ENCODE measurements at regions not wholly inside any gene's neighbourhood (a gene's known extent, or its start where the extent isn't known, plus 50 kb on each side); places are given as distances from the start of the nearest gene placed in this dataset.
A peak's percentile ranks its signal among the peaks of the same experiment; 100 is the strongest.

DNA sequence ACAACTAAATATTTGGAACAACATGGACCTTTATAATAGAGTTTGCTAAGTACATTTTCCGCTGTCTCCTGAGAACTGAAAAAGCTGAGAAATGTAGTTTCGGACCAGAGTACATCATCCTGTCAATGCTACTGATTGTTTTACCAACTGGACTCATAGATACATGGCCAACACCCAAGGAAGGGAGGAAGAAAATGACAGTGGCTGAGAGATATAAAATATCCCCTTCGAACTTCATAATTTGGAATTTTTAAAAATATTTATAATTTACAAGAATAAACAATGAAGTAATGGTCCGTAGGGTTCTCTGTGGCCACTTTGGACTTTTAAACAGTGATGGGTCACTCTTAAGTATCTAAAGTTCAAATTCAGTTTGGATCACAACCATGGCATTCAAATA is 1042.7 kb downstream of the MCTP2 start:
- no peaks in the 10 kb centered on the region for H3K36me3 ChIP-seq (ENCODE audit: insufficient read depth)
- no peaks in the 10 kb centered on the region for H3K27me3 ChIP-seq (ENCODE audit: insufficient read depth)
- H4K20me1 ChIP-seq (replicated peaks; ENCODE audit: insufficient read depth) = no peaks in the 10 kb centered on the region
- no peak for DNase-seq (ENCODE audit: low spot score)
- H3K27ac Mint-ChIP-seq = no peak overlapping the region
- H3K4me3 ChIP-seq = no peak overlapping the region
- no peaks in the 10 kb centered on the region for H3K4me1 ChIP-seq (ENCODE audit: insufficient read depth)
- H3K27ac ChIP-seq (ENCODE audit: low read depth) = no peak overlapping the region
- H2AFZ ChIP-seq = no peak overlapping the region
- no peak for TF ChIP-seq NANOG (IDR thresholded peaks at IDR 0.05; ENCODE audit: borderline replicate concordance)
- TF ChIP-seq ZNF331 (CRISPR knock-in tag; IDR thresholded peaks at IDR 0.05; ENCODE audit: low read depth) = no peak
- TF ChIP-seq STAT1 (IDR thresholded peaks at IDR 0.05; ENCODE audit: unreplicated experiment) = no peak
- H3K79me2 ChIP-seq (replicated peaks; ENCODE audit: insufficient read depth) = no peaks in the 10 kb centered on the region
- H3K4me1 Mint-ChIP-seq = no peaks in the 10 kb centered on the region; the same call in 2 of the 3 replicates
- no peak for ATAC-seq
- no peak overlapping the region for H3K4me2 ChIP-seq
- H3K36me3 Mint-ChIP-seq (ENCODE audit: low read depth) = no peaks in the 10 kb centered on the region
- no peaks in the 10 kb centered on the region for H3K27me3 Mint-ChIP-seq (ENCODE audit: insufficient read depth, low read depth, poor library complexity)
- no peak overlapping the region for H3K4me3 Mint-ChIP-seq
- H3F3A ChIP-seq (replicated peaks; ENCODE audit: low read depth) = no peaks in the 10 kb centered on the region
- H3K9me3 Mint-ChIP-seq = peaks cover 7% of the 10 kb centered on the region
- peaks cover 6% of the 10 kb centered on the region; the same call in 1 of the 2 replicates for H3K9me2 ChIP-seq (ENCODE audit: insufficient read depth)

GRCh38 chr15:95277266-95277665 is 1045.9 kb downstream of the MCTP2 start:
- ATAC-seq = no peak
- H3K4me3 ChIP-seq = no peak overlapping the region
- no peaks in the 10 kb centered on the region for H3K4me1 ChIP-seq (ENCODE audit: insufficient read depth)
- no peaks in the 10 kb centered on the region for H3K9me2 ChIP-seq (ENCODE audit: insufficient read depth)
- no peak overlapping the region for H3K4me3 Mint-ChIP-seq
- H3K4me2 ChIP-seq = no peak overlapping the region
- peaks cover 7% of the 10 kb centered on the region; the same call in 2 of the 3 replicates for H3K9me3 Mint-ChIP-seq
- no peaks in the 10 kb centered on the region for H3K4me1 Mint-ChIP-seq
- no peaks in the 10 kb centered on the region for H3F3A ChIP-seq (replicated peaks; ENCODE audit: low read depth)
- no peaks in the 10 kb centered on the region for H3K36me3 Mint-ChIP-seq (ENCODE audit: low read depth)
- no peaks in the 10 kb centered on the region for H4K20me1 ChIP-seq (replicated peaks; ENCODE audit: insufficient read depth)
- no peak overlapping the region for H3K27ac ChIP-seq (ENCODE audit: low read depth)
- H2AFZ ChIP-seq = peak overlapping the region; percentile 66; the same call in 1 of the 2 replicates
- no peaks in the 10 kb centered on the region for H3K79me2 ChIP-seq (replicated peaks; ENCODE audit: insufficient read depth)
- no peaks in the 10 kb centered on the region for H3K27me3 ChIP-seq (ENCODE audit: insufficient read depth)
- H3K27ac Mint-ChIP-seq = no peak overlapping the region
- TF ChIP-seq, protein P1, sequence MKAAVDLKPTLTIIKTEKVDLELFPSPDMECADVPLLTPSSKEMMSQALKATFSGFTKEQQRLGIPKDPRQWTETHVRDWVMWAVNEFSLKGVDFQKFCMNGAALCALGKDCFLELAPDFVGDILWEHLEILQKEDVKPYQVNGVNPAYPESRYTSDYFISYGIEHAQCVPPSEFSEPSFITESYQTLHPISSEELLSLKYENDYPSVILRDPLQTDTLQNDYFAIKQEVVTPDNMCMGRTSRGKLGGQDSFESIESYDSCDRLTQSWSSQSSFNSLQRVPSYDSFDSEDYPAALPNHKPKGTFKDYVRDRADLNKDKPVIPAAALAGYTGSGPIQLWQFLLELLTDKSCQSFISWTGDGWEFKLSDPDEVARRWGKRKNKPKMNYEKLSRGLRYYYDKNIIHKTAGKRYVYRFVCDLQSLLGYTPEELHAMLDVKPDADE (IDR thresholded peaks at IDR 0.05) = no peak
- TF ChIP-seq NANOG (IDR thresholded peaks at IDR 0.05; ENCODE audit: borderline replicate concordance) = no peak
- no peak for TF ChIP-seq ZNF114 (CRISPR knock-in tag; IDR thresholded peaks at IDR 0.05)
- TF ChIP-seq REST (IDR thresholded peaks at IDR 0.05; ENCODE audit: unreplicated experiment) = no peak
- TF ChIP-seq CTCF (conservative IDR thresholded peaks at IDR 0.05; ENCODE audit: low read depth in 2 of 2) = no peak
- TF ChIP-seq CREB1 (CRISPR knock-in tag; IDR thresholded peaks at IDR 0.05; ENCODE audit: low read depth) = no peak
- no peak for TF ChIP-seq ZNF462 (CRISPR knock-in tag; IDR thresholded peaks at IDR 0.05)
- no peaks in the 10 kb centered on the region for H3K36me3 ChIP-seq (ENCODE audit: insufficient read depth)
- H3K27me3 Mint-ChIP-seq (ENCODE audit: insufficient read depth, low read depth, poor library complexity) = peaks cover 2% of the 10 kb centered on the region
- DNase-seq (ENCODE audit: low spot score) = no peak
